Activated T-cell treated with anti-CD3 and anti-CD28 coated beads for 4 hours (primary cell): ENCODE measurements at regions not wholly inside any gene's neighbourhood (a gene's known extent, or its start where the extent isn't known, plus 50 kb on each side); places are given as distances from the start of the nearest gene placed in this dataset.

Experiments
- DNase-seq: peaks from one replicate; pipeline ENCODE4 v3.0.0-alpha.2; 2020

GRCh38 chr10:20958764-20959163 is 61.7 kb upstream of the NEBL start:
- DNase-seq = no peak

- no peak for DNase-seq
Observed at GRCh38 chr10:20958225-20958624, 61.1 kb upstream of the NEBL start.

- no peak for DNase-seq
Observed at GRCh38 chr10:20957744-20958143, 60.6 kb upstream of the NEBL start.

- DNase-seq = no peak
Observed at GRCh38 chr10:20956843-20957242, 59.7 kb upstream of the NEBL start.

- no peak for DNase-seq
Observed at GRCh38 chr10:20955355-20955893, 58.3 kb upstream of the NEBL start.

GRCh38 chr10:20954519-20954918 is 57.4 kb upstream of the NEBL start:
- no peak for DNase-seq

GRCh38 chr10:20953120-20953519 is 56.0 kb upstream of the NEBL start:
- no peak for DNase-seq

- no peak for DNase-seq
Observed at GRCh38 chr10:20949967-20950366, 52.9 kb upstream of the NEBL start.

GRCh38 chr10:20948686-20949327 is 51.7 kb upstream of the NEBL start:
- DNase-seq = no peak
